AG04450 (cell line): ENCODE measurements at regions not wholly inside any gene's neighbourhood (a gene's known extent, or its start where the extent isn't known, plus 50 kb on each side); places are given as distances from the start of the nearest gene placed in this dataset.

Experiments
- CTCF ChIA-PET: fragments of 300-600, 350-600 bp; formaldehyde crosslinking; extraction: SDS; loops from one replicate; lab custom pipeline; 2022; ENCODE audit warnings: antibody characterized with exemption, inconsistent platforms; lab: Charles Lee
- POLR2A ChIA-PET: fragments of 350-600 bp; formaldehyde crosslinking; extraction: SDS; loops from one replicate; lab custom pipeline; 2021; ENCODE audit warnings: antibody characterized with exemption, inconsistent platforms; lab: Yijun Ruan, JAX
- DNase-seq: peaks from one replicate; pipeline ENCODE4 v3.0.0-alpha.2; 2011; ENCODE audit warnings: low read depth, low spot score
- H3K27ac ChIP-seq: one replicate; pipeline ENCODE4 v1.5.1; 2012; ENCODE audit warnings: low read depth, low read length, control low read depth
- H3K27me3 ChIP-seq: one replicate; pipeline ENCODE4 v1.6.0; 2012; ENCODE audit warnings: low read length; ENCODE audit not compliant: control insufficient read depth, insufficient read depth
- H3K4me3 ChIP-seq: 2 replicates; pipeline ENCODE4 v1.5.1; 2011; ENCODE audit warnings: mild to moderate bottlenecking, low read depth, low read length, control low read depth
- H3K9me3 ChIP-seq: 2 replicates; pipeline ENCODE4 v1.5.1; 2012; ENCODE audit warnings: low read length; ENCODE audit not compliant: control insufficient read depth, insufficient read depth
- CTCF ChIP-seq: IDR thresholded peaks from 2 replicates; pipeline ENCODE4 v1.5.1; 2011; ENCODE audit warnings: low read depth, low read length, control low read depth, inconsistent platforms

- ChIA-PET POLR2A (no interaction called here), CTCF (no interaction called here)
- Histone ChIP-seq H3K4me3 (no peak overlapping the region), H3K27ac (no peak overlapping the region), H3K9me3 (peaks cover 3% of the 10 kb centered on the region; the same call in 1 of the 2 replicates), H3K27me3 (no peaks in the 10 kb centered on the region)
- TF ChIP-seq CTCF: no peak
- DNase-seq: no peak
Observed at GRCh38 chr12:24584032-24584675, 364.7 kb downstream of the BCAT1 start.

GRCh38 chr12:24582954-24583601, 365.8 kb downstream of the BCAT1 start:
- CTCF ChIA-PET: no interaction called here
- POLR2A ChIA-PET: no interaction called here
- no peak for TF ChIP-seq CTCF
- peaks cover 3% of the 10 kb centered on the region; the same call in 1 of the 2 replicates for H3K9me3 ChIP-seq
- H3K27ac ChIP-seq: no peak overlapping the region
- no peaks in the 10 kb centered on the region for H3K27me3 ChIP-seq
- no peak for DNase-seq
- H3K4me3 ChIP-seq: no peak overlapping the region

GRCh38 chr12:24574538-24574937, 374.4 kb downstream of the BCAT1 start:
- CTCF ChIA-PET: no interaction called here
- Histone ChIP-seq H3K27ac (no peak overlapping the region), H3K4me3 (no peak overlapping the region), H3K9me3 (no peaks in the 10 kb centered on the region), H3K27me3 (no peaks in the 10 kb centered on the region)
- no peak for TF ChIP-seq CTCF
- DNase-seq: no peak
- POLR2A ChIA-PET: no interaction called here

GRCh38 chr12:24573621-24574020, 375.3 kb downstream of the BCAT1 start:
- Histone ChIP-seq H3K9me3 (no peaks in the 10 kb centered on the region), H3K27me3 (no peaks in the 10 kb centered on the region), H3K4me3 (no peak overlapping the region), H3K27ac (no peak overlapping the region)
- DNase-seq: no peak
- no peak for TF ChIP-seq CTCF
- ChIA-PET CTCF (interaction anchor here (1.0 kb wide), 1 partner anchor 22 kb away, joined by 3 read pairs; no protein-coding TSS in a partner anchor), POLR2A (no interaction called here)

GRCh38 chr12:24565300-24565699, 383.6 kb downstream of the BCAT1 start:
- ChIA-PET CTCF (interaction anchor here (1.8 kb wide), 1 partner anchor 427 kb away, joined by 3 read pairs; no protein-coding TSS in a partner anchor), POLR2A (interaction anchor here (0.9 kb wide), 1 partner anchor 11 kb away, joined by 3 read pairs; no protein-coding TSS in a partner anchor)
- no peak overlapping the region for H3K27ac ChIP-seq
- DNase-seq: no peak
- no peak overlapping the region for H3K4me3 ChIP-seq
- H3K27me3 ChIP-seq: no peaks in the 10 kb centered on the region
- H3K9me3 ChIP-seq: no peaks in the 10 kb centered on the region; the same call in 1 of the 2 replicates
- TF ChIP-seq CTCF: no peak
